GM18507 (cell line): ENCODE measurements at regions not wholly inside any gene's neighbourhood (a gene's known extent, or its start where the extent isn't known, plus 50 kb on each side); places are given as distances from the start of the nearest gene placed in this dataset.
"Not testable (repeated sequence)": the region's sequence is repeated elsewhere in the genome, so short reads cannot be mapped to it uniquely, and the experiment has no call there.

Source experiments
- DNase-seq: peaks from one replicate; pipeline ENCODE4 v3.0.0; 2011; ENCODE audit warnings: low read depth; ENCODE audit not compliant: insufficient read length; ENCODE audit errors: extremely low spot score
- FAIRE-seq: peaks from 2 replicates; lab custom pipeline; 2011; peaks lifted over from hg19 to GRCh38; lab: Jason Lieb, UNC

GRCh38 chr1:3988431-3988830 lies 88.4 kb upstream of the C1orf174 start:
- DNase-seq (no peak), FAIRE-seq (no peak)

- FAIRE-seq (no peak), DNase-seq (no peak)
Measured at GRCh38 chr1:3989465-3989864, 89.4 kb upstream of the C1orf174 start.

GRCh38 chr1:3992103-3992556 lies 92.1 kb upstream of the C1orf174 start:
- DNase-seq (no peak), FAIRE-seq (no peak)

- FAIRE-seq: no peak
Measured at GRCh38 chr1:3992746-3993145, 92.7 kb upstream of the C1orf174 start.

DNA sequence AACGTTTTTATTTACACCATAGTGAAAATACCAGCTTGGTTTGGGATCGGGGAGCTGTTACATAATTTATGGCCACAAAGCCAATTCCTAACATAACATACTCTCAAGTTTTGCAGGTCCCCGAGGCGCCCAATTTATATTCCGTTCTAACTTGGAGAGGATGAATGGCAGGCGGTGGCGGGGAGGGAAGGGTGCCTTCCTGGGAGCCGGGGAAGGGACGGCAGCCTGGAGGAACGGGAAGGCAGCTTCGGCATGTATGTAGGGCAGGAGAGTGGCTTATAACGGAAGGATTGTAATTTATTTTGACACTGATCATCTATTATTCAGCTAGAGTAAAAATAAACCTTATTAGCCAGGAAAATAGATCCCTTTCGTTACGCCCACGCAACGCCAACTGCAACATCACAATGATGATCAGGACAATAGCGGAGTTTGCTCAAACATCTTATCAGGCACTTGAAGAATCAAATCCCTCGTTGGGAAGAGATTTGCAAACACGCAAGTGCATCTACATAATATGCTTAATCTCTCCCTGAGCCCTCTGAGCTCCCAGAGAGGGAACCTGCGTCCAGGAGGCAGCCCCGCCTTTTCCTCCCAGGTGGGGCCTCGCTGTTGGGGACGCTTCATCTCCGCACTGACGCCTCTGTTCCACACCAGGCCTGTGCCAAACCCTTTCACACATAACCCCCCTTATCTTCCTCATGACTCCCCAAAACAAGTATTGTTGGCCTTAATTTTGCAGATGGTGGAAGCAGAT lies 93.7 kb upstream of the C1orf174 start:
- DNase-seq (no peak), FAIRE-seq (no peak)

More at GRCh38 chr1:3992746-3993145, 92.7 kb upstream of the C1orf174 start:
- DNase-seq: no peak

DNA sequence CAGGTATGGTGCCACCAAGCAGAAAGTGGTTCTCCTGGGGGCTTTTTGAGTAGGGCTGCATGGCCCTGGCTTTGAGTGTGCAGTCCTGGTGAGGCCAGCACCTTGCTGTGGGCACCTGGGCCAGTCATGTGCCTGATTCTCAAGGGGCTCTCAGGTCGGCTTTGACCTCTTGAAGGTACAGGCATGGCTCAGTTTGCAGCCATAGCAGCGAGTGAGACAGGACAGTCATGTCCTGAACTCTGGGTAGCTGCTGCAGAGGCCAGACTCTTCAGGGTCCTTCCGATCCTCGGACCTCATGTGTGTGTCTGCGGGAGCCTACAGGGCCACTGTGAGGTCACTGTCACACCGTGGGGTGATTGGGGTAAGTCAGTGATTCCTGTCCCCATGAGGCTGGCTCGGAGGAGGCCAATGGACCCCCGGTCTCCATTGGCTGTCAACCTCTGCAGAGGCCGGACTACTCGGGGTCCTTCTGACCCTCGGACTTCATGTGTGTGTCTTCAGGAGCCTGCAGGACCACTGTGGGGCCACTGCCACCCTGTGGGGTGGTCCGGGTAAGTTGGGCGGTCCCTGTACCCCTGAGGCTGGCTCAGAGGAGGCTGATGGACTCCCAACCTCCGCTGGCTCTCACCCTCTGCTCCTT lies 95.2 kb upstream of the C1orf174 start:
- FAIRE-seq (no peak), DNase-seq (no peak)

GRCh38 chr1:3996846-3997705 lies 97.0 kb upstream of the C1orf174 start:
- DNase-seq (no peak), FAIRE-seq (no peak)

- FAIRE-seq (no peak), DNase-seq (no peak)
Measured at GRCh38 chr1:3998086-3998485, 98.0 kb upstream of the C1orf174 start.

GRCh38 chr1:3999514-3999913 lies 99.4 kb upstream of the C1orf174 start:
- DNase-seq, FAIRE-seq: not testable (repeated sequence)

DNA sequence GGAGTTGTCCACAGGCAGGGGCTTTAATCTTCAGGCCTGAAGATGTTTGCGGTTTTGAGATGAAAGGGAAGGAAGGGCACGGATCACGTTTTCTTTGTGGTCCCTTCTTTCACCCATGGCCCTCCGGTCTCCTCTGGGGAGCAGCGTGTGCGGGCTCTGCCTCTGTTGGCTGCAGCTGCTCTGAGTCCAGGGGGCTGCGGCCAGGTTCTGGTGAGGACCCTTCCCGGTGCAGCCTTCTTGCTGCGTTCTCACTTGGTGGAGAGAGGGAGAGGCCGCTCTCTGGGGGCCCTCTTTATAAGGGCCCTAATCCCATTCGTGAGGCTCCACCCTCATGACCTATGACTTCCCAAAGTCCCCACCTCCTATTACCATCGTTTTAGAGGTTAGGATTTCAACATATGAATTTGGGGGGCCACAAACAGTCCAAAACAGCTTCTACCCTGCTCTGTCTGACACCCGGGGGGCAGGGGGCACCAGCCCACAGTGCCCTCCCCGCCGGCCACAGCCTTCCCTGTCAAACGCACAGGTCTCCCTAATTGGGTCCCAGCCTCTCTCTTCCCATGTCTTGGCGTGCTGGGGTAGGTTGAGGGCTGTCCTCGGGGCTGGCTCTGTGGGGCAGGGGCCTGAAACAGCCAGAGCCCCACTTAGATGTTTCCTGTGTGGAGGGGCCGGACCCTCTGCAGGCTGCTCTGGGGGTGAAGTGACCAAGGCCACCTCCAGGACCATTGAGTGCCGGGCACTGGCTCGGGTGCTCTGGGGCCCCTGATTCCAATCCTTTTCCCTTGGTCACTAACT lies 100.1 kb upstream of the C1orf174 start:
- DNase-seq (no peak), FAIRE-seq (no peak)

- DNase-seq: no peak
- no peak for FAIRE-seq
Measured at GRCh38 chr1:4000811-4001251, 100.8 kb upstream of the C1orf174 start.

DNA sequence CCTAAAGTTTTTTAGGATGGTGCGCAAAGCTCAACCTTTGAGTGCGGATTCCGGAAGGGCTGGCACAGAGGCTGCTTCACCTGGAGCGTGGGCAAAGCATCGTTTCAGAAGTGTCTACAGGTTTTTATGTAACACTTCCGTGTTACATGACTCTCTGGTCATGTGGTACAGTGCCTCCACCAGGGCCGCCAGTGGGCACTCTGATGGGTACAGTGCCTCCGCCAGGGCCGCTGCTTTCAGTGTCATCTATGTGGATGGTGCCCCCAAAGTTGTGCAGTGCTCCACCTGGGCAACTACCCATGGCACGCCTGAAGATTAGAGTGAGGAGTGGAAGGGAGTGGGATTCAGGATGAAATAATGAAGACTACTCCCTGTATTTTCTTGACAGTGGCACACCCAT lies 101.4 kb upstream of the C1orf174 start:
- DNase-seq (no peak), FAIRE-seq (no peak)

- FAIRE-seq: no peak
- DNase-seq: no peak
Measured at GRCh38 chr1:4002061-4002521, 102.0 kb upstream of the C1orf174 start.

DNA sequence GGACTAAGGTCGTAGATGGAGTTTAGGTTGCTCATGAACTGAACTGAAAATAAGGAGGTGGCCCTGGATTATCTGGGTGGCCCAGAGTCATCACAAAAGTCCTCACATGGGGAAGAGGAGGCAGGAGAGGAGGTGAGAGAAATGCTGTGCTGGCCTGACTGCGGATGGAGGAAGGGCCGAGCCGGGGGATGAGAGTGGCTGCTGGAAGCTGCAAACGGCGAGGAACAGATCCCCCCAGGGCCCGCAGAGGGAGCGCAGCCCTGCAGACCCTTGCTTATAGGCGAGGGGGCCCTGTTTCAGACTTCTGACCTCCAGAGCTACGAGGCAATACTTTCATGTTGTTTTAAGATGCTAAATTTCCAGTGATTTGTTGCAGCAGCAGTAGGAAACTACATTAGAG lies 102.7 kb upstream of the C1orf174 start:
- DNase-seq (no peak), FAIRE-seq (no peak)

- FAIRE-seq: no peak
- no peak for DNase-seq
Measured at GRCh38 chr1:4003846-4004505, 103.9 kb upstream of the C1orf174 start.

DNA sequence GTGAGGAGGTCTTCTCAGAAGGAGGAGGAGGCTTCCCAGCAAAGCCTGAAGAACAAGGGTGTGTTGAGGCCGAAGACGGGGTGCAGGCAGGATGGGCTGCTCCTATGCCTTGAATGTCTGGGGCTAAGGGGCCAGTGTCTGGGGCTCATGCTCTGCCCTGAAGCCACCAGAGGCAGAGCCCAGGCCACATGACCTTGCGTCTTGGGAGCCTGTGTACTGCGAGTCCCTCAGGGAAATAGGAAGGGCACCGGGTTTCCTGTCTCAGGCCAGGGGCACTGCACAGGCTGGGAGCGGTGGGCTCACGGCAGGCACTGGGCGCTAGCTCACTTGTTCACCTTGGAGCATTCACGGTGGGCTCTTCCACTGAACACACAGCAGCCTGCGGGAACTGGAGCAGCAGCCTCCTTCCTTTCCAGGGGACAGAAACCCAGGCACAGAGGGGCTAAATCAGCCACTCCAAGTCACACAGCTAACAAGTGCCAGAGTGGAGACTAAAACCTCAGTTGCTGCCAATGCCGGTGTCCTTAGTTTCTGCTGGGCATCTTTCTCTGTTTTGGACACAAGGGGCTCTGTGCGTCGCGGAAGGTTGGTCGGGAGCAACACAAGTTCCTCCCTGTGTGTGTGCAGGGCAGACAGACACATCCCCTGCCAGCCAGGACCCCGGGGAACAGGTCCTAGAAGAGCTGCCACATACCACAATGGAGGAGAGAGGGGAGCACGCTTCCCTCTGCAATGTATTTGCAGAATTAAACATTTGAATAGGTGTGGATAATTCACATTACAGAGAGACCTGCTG lies 104.8 kb upstream of the C1orf174 start:
- DNase-seq (no peak), FAIRE-seq (no peak)

GRCh38 chr1:4005431-4005830 lies 105.4 kb upstream of the C1orf174 start:
- no peak for FAIRE-seq
- DNase-seq: no peak
